ENCODE measurements at regions not wholly inside any gene's neighbourhood (a gene's known extent, or its start where the extent isn't known, plus 50 kb on each side); places are given as distances from the start of the nearest gene placed in this dataset.
"Not testable (repeated sequence)": the region's sequence is repeated elsewhere in the genome, so short reads cannot be mapped to it uniquely, and the experiment has no call there.

DNA sequence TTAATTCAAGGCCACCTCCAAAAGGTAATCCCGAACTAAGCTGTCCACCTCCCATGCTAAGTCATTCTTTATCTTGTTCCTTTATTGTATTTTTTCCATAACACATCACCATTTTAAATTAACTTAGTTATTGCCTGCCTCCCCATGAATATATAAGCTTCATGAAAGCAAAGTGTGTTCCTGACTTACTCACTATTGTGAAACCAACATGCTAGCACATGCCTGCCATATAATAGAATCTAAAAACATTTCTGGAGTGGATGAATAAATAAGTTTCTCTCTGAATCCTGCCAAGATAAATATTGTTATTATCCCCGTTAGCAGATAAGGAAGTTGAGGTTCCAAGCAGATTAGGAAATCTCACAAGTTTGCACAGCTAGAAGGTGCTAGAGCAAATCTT lies 98.7 kb upstream of the RRN3 start:
- not testable (repeated sequence) for DNase-seq

DNA sequence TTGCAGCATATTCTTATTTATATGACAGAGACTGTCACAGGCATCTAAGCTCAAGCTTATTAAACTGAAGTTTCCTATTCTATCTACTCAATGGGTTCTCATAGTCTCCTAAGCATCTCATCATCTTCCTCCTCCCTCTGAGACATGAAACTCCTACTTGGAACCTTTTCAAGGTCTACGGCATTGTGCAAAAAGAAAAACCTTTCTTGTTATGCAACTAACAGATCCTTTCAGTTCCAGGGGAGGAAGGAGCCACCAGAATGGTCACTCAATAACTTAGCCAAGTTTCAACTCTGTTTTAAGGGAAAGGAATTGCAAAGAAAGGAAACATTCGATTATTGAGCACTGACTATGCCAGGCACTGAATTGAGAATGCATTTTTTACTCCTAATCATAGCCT lies 98.1 kb upstream of the RRN3 start:
- not testable (repeated sequence) for DNase-seq

DNA sequence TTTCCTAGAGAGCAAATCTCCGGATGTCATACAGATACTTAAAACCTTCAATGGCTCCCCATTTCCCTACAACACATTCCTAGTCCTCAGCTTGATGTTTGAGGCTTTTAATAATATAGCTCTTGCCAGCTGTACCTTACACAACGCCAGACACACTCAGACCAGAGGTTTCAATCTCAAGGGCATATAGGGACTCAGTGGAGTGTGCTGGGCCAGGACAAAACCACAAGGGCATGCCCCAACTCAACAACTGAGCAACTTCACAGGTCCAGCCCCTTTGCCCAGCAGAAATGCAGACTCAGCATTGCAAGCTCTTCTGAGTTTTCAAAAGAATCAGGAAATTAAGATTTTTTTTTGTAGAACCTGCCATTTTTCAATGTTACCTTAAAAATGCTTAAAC lies 95.4 kb upstream of the RRN3 start:
- DNase-seq = not testable (repeated sequence)
